Astrocyte of the hippocampus (primary cell): ENCODE measurements at regions not wholly inside any gene's neighbourhood (a gene's known extent, or its start where the extent isn't known, plus 50 kb on each side); places are given as distances from the start of the nearest gene placed in this dataset.
"Not testable (repeated sequence)": the region's sequence is repeated elsewhere in the genome, so short reads cannot be mapped to it uniquely, and the experiment has no call there.

Experiments
- DNase-seq: peaks from one replicate; pipeline ENCODE4 v3.0.0; 2011; ENCODE audit warnings: low read depth, low spot score

GRCh38 chr10:38362514-38362913, 268.4 kb downstream of the ZNF37A start:
- not testable (repeated sequence) for DNase-seq

- DNase-seq, result not testable (repeated sequence)
Observed at GRCh38 chr10:38364073-38364472, 269.9 kb downstream of the ZNF37A start.

GRCh38 chr10:38365917-38366316, 271.8 kb downstream of the ZNF37A start:
- peak; percentile 19 for DNase-seq

- DNase-seq, result not testable (repeated sequence)
Observed at GRCh38 chr10:38383800-38384199, 289.7 kb downstream of the ZNF37A start.

- DNase-seq, result not testable (repeated sequence)
Observed at GRCh38 chr10:38386869-38387268, 292.7 kb downstream of the ZNF37A start.

GRCh38 chr10:38390725-38391124, 296.6 kb downstream of the ZNF37A start:
- DNase-seq, result not testable (repeated sequence)

GRCh38 chr10:38395465-38395864, 301.3 kb downstream of the ZNF37A start:
- not testable (repeated sequence) for DNase-seq

GRCh38 chr10:38396178-38396954, 302.2 kb downstream of the ZNF37A start:
- not testable (repeated sequence) for DNase-seq

- DNase-seq, result not testable (repeated sequence)
Observed at GRCh38 chr10:38401565-38401964, 307.4 kb downstream of the ZNF37A start.

GRCh38 chr10:38402442-38403346, 308.6 kb downstream of the ZNF37A start:
- peak; percentile 97 for DNase-seq

GRCh38 chr10:38403347-38404117, 309.4 kb downstream of the ZNF37A start:
- peak; percentile 26 for DNase-seq

GRCh38 chr10:38423634-38424033, 329.5 kb downstream of the ZNF37A start:
- not testable (repeated sequence) for DNase-seq

- DNase-seq, result not testable (repeated sequence)
Observed at GRCh38 chr10:38430242-38430641, 336.1 kb downstream of the ZNF37A start.

- DNase-seq, result not testable (repeated sequence)
Observed at GRCh38 chr10:38437359-38437758, 343.2 kb downstream of the ZNF37A start.

GRCh38 chr10:38448614-38449355, 354.6 kb downstream of the ZNF37A start:
- DNase-seq, result not testable (repeated sequence)

GRCh38 chr10:38449618-38450017, 355.5 kb downstream of the ZNF37A start:
- not testable (repeated sequence) for DNase-seq

- not testable (repeated sequence) for DNase-seq
Observed at GRCh38 chr10:38450372-38451057, 356.4 kb downstream of the ZNF37A start.

- not testable (repeated sequence) for DNase-seq
Observed at GRCh38 chr10:38451306-38451967, 357.3 kb downstream of the ZNF37A start.
